HCT116 (cell line): ENCODE measurements at regions not wholly inside any gene's neighbourhood (a gene's known extent, or its start where the extent isn't known, plus 50 kb on each side); places are given as distances from the start of the nearest gene placed in this dataset.

Experiments used
- ATAC-seq: fragments of 200-7000 bp; cut with Tn5 transposase; 2 replicates; pipeline ENCODE4 v1.9.1; 2020; ENCODE audit warnings: mild to moderate bottlenecking, moderate library complexity
- BruUV-seq: library from RNA; stranded (reverse); fragments of 400-500 nt; replicated peaks from 2 replicates; lab custom pipeline; 2021; lab: Mats Ljungman, UMichigan
- CTCF ChIA-PET: fragments of 300-600 bp; sonication (Branson Sonifier 250); formaldehyde crosslinking; loops from one replicate; lab custom pipeline; 2021; ENCODE audit warnings: antibody characterized with exemption; lab: Charles Lee
- POLR2A ChIA-PET: fragments of 300-600, 350-600 bp; sonication (Branson Sonifier 250); formaldehyde crosslinking; loops from one replicate; lab custom pipeline; 2021; ENCODE audit warnings: antibody characterized with exemption; lab: Charles Lee
- RAD21 ChIA-PET, 2 experiments: fragments of 300-600 bp; sonication (Branson Sonifier 250); formaldehyde crosslinking; loops; one replicate each; lab custom pipeline; 2023; ENCODE audit warnings: low total read pairs in 2 of 2; ENCODE audit not compliant: uncharacterized antibody in 2 of 2, unreplicated experiment in 2 of 2, low non-redundant PET in 1 of 2; lab: Charles Lee
- DNase-seq: peaks from one replicate; pipeline ENCODE4 v3.0.0-alpha.2; 2010; ENCODE audit warnings: low read depth, low spot score
- H2AFZ ChIP-seq: fragments of 200-600 bp; shearing (Covaris generic), sonication (generic); 2 replicates; pipeline ENCODE4 v1.6.1; 2017; ENCODE audit warnings: low read depth, mixed run types, mixed read lengths, antibody characterized with exemption, low read length; ENCODE audit not compliant: poor library complexity, severe bottlenecking
- H3K27ac ChIP-seq: 2 replicates; pipeline ENCODE4 v1.5.1; 2012; ENCODE audit warnings: low read depth, low read length
- H3K27me3 ChIP-seq: fragments of 200-600 bp; sonication (generic); 2 replicates; pipeline ENCODE4 v1.6.1; 2016; ENCODE audit warnings: mixed run types, low read length, mixed read lengths; ENCODE audit not compliant: insufficient read depth
- H3K36me3 ChIP-seq, 2 experiments: fragments of 200-500 bp in 1 of 2; fragments of 200-600 bp in 1 of 2; sonication (Bioruptor generic) in 1 of 2; sonication (generic) in 1 of 2; 2 replicates each; pipeline versions ENCODE4 v1.5.1 to v1.6.1; 2014 to 2016; ENCODE audit warnings: low read length in 2 of 2, inconsistent platforms in 1 of 2, mixed read lengths in 1 of 2, mixed run types in 1 of 2; ENCODE audit not compliant: insufficient read depth in 2 of 2, control insufficient read depth in 1 of 2
- H3K4me1 ChIP-seq, 2 experiments: fragments of 200-600 bp in 1 of 2; sonication (generic) in 1 of 2; 2 replicates each; pipeline versions ENCODE4 v1.5.1 to v1.6.1; 2012 to 2017; ENCODE audit warnings: low read length in 2 of 2, inconsistent platforms in 1 of 2, mild to moderate bottlenecking in 1 of 2, mixed read lengths in 1 of 2, mixed run types in 1 of 2, moderate library complexity in 1 of 2; ENCODE audit not compliant: insufficient read depth in 2 of 2, control insufficient read depth in 1 of 2
- H3K4me2 ChIP-seq: fragments of 200-600 bp; sonication (generic); 2 replicates; pipeline ENCODE4 v1.6.1; 2017; ENCODE audit warnings: mixed run types, low read length, mixed read lengths
- H3K4me3 ChIP-seq, 2 experiments: fragments of 200-600 bp in 1 of 2; sonication (generic) in 1 of 2; replicated peaks in 1 of 2; 2 replicates each; pipeline ENCODE4 v1.5.1; 2011 to 2016; ENCODE audit warnings: low read length in 2 of 2, control low read depth in 1 of 2, low read depth in 1 of 2, mild to moderate bottlenecking in 1 of 2, mixed read lengths in 1 of 2, mixed run types in 1 of 2
- H3K79me2 ChIP-seq: fragments of 200-600 bp; sonication (generic); 2 replicates; pipeline ENCODE4 v1.6.1; 2017; ENCODE audit warnings: mild to moderate bottlenecking, mixed run types, low read length, moderate library complexity, mixed read lengths; ENCODE audit not compliant: insufficient read depth
- H3K9ac ChIP-seq: fragments of 200-600 bp; sonication (generic); 2 replicates; pipeline ENCODE4 v1.6.1; 2016; ENCODE audit warnings: low read length, mixed read lengths
- H3K9me2 ChIP-seq: fragments of 200-600 bp; sonication (generic), shearing (Covaris generic); 2 replicates; pipeline ENCODE4 v1.6.1; 2017; ENCODE audit warnings: mixed run types, mild to moderate bottlenecking, moderate library complexity; ENCODE audit not compliant: insufficient read depth
- H3K9me3 ChIP-seq, 2 experiments: fragments of 200-500 bp in 1 of 2; fragments of 200-600 bp in 1 of 2; sonication (Bioruptor generic) in 1 of 2; sonication (generic) in 1 of 2; 2 replicates each; pipeline ENCODE4 v1.6.1; 2014 to 2017; ENCODE audit warnings: low read length in 2 of 2, mixed read lengths in 2 of 2, inconsistent platforms in 1 of 2, low read depth in 1 of 2, mild to moderate bottlenecking in 1 of 2, mixed run types in 1 of 2, moderate library complexity in 1 of 2; ENCODE audit not compliant: control insufficient read depth in 1 of 2, insufficient read depth in 1 of 2
- H4K20me1 ChIP-seq: fragments of 200-600 bp; sonication (generic), shearing (Covaris generic); 2 replicates; pipeline ENCODE4 v1.6.1; 2017; ENCODE audit warnings: mixed run types, mild to moderate bottlenecking, moderate library complexity; ENCODE audit not compliant: insufficient read depth
- EZH2phosphoT487 ChIP-seq: fragments of 200-600 bp; IDR thresholded peaks from 2 replicates; pipeline ENCODE4 v1.6.1; 2018; ENCODE audit warnings: antibody characterized with exemption, borderline replicate concordance
- POLR2A ChIP-seq: IDR thresholded peaks from 2 replicates; pipeline ENCODE4 v1.7.0; 2011; ENCODE audit warnings: borderline replicate concordance; ENCODE audit not compliant: insufficient read depth, insufficient read length; ENCODE audit errors: extremely low read depth
- SIN3A ChIP-seq: IDR thresholded peaks from 2 replicates; pipeline ENCODE4 v1.6.1; 2012; ENCODE audit warnings: low read depth
- ZNF274 ChIP-seq: fragments of 200-500 bp; sonication (Bioruptor generic); IDR thresholded peaks from 2 replicates; pipeline ENCODE4 v1.6.1; 2014; ENCODE audit warnings: mild to moderate bottlenecking, low read depth, low read length, inconsistent platforms
- intact Hi-C: fragments of 100-400 bp; cut with micrococcal nuclease; formaldehyde crosslinking; loops from 2 replicates; pipeline ENCODE4 v1.10.0; 2022

DNA sequence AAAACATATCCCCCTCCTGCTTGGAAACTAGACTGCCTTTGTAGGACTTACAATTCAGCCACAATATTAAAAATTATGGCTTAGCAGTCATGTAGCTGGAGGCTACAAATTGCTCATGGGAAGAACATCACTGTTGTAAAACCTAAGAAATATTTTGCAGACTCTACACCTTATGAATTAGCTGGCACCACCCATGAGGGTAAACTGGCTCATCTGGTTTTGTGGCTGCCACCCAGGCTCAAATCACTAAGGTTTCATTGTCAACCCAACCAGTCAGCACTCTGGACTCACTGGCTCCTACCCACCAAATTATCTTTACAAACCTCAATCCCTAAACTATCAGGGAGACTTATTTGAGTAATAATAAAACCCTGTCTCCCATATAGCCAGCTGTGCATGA is 100.7 kb upstream of the OLFM3 start:
- intact Hi-C loops: no loop called here
- ChIA-PET RAD21 (no interaction called here), CTCF (no interaction called here), POLR2A (no interaction called here)
- Histone ChIP-seq H3K36me3 (no peaks in the 10 kb centered on the region), H3K4me2 (no peak overlapping the region), H2AFZ (no peak overlapping the region), H3K9me2 (no peaks in the 10 kb centered on the region), H3K27ac (no peak overlapping the region), H3K9ac (no peak overlapping the region), H3K9me3 (no peaks in the 10 kb centered on the region), H3K4me3 (no peak overlapping the region), H3K4me1 (0 out of 4 replicates have a peak, but pooled peaks cover 0 to 2% of the 10 kb centered on the region in 2 experiments), H3K79me2 (no peaks in the 10 kb centered on the region), H3K27me3 (no peaks in the 10 kb centered on the region), H4K20me1 (no peaks in the 10 kb centered on the region)
- TF ChIP-seq ZNF274: no peak
- no peak for TF ChIP-seq POLR2A
- TF ChIP-seq SIN3A: no peak
- ATAC-seq (no peak), DNase-seq (no peak)
- no TSS peak for BruUV-seq

DNA sequence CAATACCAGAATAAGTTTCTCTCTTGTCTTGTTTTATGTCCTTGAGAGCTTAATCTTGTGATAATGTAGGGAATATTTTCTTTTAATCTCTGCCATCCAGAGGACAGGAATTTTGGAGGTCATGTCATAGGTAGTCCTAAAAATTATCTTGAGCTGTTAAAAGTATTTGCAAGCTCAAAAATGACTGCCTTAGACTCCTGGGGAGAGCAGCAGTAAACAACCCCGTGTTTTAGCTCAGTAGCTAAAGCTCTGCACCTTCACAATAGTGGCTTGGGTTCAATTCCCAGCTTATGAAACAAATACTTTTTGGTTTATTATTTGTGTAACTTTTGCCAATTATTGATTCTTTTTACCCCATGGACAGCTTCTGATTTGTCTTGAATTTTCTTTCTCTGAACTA is 99.4 kb upstream of the OLFM3 start:
- Histone ChIP-seq H3K9me2 (no peaks in the 10 kb centered on the region), H3K9me3 (no peaks in the 10 kb centered on the region), H3K36me3 (no peaks in the 10 kb centered on the region), H3K79me2 (no peaks in the 10 kb centered on the region), H3K9ac (no peak overlapping the region), H3K4me3 (no peak overlapping the region), H2AFZ (no peak overlapping the region), H3K4me1 (0 out of 4 replicates have a peak, but pooled peaks cover 0 to 2% of the 10 kb centered on the region in 2 experiments), H3K4me2 (no peak overlapping the region), H3K27me3 (no peaks in the 10 kb centered on the region), H4K20me1 (no peaks in the 10 kb centered on the region), H3K27ac (no peak overlapping the region)
- CTCF ChIA-PET: no interaction called here
- intact Hi-C loops: no loop called here
- POLR2A ChIA-PET: no interaction called here
- DNase-seq (no peak), ATAC-seq (no peak)
- TF ChIP-seq EZH2phosphoT487: no peak
- RAD21 ChIA-PET: no interaction called here
- no TSS peak for BruUV-seq
